EL (cell line): ENCODE measurements at regions not wholly inside any gene's neighbourhood (a gene's known extent, or its start where the extent isn't known, plus 50 kb on each side); places are given as distances from the start of the nearest gene placed in this dataset.
A peak's percentile ranks its signal among the peaks of the same experiment; 100 is the strongest.

Source experiments
- DNase-seq: peaks from one replicate; pipeline ENCODE4 v3.0.0-alpha.2; 2016

GRCh38 chr20:24819331-24819965, 129.6 kb upstream of the CST7 start:
- no peak for DNase-seq

DNA sequence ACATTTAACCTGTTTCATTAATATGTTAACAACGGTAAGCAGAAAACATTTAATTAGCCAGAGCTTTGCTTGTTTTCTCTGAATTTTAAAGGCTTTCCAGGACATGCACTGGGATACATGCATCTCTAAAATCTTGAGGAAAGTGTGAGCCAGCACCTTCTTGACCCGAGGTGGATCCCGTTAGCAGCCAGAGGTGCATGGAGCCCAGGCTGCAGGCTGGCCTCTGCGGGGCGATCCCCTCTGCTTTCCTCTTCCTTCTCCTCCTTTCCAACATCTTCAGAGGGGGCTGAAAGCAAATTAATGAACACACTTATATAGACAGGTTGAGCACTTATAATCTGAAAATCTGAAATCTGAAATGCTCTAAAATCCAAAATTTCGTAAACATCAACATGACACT, 128.7 kb upstream of the CST7 start:
- DNase-seq = no peak

DNA sequence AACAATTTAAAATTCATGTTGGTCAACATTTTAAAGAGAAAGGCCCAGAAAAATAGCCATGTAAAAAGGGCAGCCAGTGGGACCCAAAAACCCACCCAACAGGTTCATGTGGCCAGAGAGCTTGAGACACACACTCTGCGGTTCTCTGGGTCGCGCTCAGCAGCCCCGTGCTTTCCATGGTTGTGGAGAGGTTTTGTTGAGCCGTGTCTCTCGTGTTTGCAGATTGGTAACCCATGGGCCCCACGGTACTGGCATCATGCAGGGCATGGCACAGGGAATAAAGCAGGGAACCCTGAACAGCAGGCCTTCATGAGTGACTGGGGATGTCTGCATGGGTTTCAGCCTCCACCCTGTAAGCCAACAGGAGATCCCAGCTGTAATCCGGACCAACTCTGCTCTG, 127.7 kb upstream of the CST7 start:
- DNase-seq = no peak

- no peak for DNase-seq
Observed at GRCh38 chr20:24823176-24823784, 125.8 kb upstream of the CST7 start.

- DNase-seq = no peak
Observed at GRCh38 chr20:24823989-24824693, 124.9 kb upstream of the CST7 start.

GRCh38 chr20:24825591-24825990, 123.5 kb upstream of the CST7 start:
- DNase-seq = no peak

- DNase-seq = no peak
Observed at GRCh38 chr20:24827603-24828295, 121.3 kb upstream of the CST7 start.

GRCh38 chr20:24828992-24829648, 119.9 kb upstream of the CST7 start:
- no peak for DNase-seq

DNA sequence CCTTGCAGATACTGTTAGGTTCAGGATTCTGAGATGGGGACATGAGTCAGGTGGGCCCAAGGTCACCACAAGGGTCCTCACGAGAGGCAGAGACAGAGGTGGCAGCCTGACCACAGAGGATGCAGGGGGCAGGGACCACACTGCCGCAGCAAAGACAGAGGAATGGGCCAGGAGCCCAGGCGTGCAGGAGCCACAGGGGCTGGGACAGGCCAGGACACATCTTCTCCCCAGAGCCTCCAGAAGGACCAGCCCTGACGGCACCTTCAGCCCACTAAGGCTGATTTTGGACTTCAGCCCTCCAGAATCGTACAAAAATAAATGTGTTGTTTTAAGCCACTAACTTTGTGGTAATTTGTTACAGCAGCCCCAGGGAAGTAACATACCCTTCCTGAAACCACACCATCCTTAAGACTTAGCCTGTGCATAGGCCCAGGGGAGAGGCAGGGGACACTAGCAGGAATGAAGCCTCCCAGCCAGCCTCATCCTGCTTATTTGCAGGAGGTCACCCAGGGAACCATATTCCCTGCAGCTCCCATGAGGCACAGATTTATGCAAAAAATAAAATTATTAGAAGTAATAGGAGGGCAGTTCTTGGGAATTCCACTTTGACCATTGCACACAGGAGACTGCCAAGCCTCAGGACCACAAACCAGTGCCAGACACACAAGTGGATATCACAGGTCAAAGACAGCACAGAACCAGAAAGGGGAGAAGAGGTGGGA, 119.3 kb upstream of the CST7 start:
- DNase-seq = no peak

GRCh38 chr20:24830649-24831048, 118.4 kb upstream of the CST7 start:
- DNase-seq = no peak

DNA sequence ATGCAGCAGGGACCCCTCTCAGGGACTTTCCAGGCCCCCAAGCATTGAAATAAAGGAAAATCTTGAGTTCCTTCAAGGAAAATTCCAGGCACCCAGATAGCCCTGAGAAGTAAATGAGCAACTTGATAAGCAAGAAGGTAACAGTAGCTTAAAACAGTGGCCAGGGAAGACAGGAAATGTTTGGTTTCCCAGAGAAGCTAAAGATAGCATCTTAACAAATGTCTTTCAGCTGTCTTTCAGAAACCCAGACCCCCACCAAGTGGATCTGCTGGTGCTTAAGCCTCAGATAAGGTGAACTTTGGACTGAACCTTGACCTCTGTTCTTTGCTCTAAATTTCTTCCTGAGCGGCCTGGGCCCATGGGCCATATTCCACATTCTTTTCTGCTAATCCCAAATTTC, 117.8 kb upstream of the CST7 start:
- DNase-seq = no peak

DNA sequence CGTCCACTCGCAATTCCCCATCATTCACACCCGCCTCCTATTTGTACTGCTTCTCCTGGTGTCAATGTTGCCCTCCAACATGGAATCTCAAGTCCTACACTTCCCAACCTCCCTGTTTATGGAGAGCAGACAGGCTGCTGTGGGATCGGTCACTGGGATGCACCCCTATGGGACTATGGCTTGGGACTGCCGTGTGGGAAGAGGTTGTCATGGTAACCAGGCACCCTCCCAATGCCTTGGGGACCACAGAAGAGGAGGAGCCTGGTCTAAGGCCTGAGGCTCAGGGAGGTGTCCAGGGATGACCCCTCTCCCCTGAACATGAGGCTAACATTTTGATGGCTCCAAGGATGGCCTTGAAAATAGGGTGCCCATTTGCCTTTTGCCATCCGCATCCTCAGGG, 116.6 kb upstream of the CST7 start:
- no peak for DNase-seq

DNA sequence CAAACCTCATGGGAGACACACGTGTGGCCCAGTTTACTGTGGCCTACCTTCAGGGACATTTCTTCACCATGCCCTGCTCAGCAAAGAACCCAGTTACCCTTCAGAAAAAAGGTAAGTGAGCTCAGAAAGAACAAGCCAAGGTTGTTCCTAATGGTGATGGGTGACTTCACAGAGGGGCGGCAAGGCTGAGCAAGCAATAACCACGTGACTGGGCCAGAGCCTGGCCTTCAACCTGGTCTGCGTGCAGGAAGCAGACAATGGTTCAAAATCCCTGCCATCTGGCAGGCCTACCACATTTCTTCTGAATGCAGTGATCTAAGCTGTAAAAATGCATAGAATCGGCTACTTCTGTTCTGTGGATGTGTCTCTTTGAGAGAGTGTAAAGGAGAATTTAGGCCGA, 115.5 kb upstream of the CST7 start:
- no peak for DNase-seq

DNA sequence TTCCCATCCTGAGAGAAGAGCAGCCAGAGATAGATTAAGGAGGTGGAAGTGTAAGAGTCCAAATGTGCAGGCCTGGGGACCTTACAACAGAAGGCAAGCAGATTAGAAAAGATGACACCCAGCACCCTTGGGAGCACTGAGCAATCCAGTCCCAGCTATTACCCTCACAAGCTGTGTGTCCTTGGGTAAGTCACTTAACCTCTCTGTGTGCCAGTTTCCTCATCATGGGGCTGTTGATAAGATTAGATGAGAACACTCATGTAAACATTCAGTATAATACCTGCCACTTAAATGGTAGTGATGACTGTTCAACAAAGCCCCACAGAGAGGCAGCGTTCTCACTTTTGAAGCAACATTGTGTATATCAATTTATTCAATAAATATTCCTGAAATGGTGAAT, 114.8 kb upstream of the CST7 start:
- DNase-seq = no peak

DNA sequence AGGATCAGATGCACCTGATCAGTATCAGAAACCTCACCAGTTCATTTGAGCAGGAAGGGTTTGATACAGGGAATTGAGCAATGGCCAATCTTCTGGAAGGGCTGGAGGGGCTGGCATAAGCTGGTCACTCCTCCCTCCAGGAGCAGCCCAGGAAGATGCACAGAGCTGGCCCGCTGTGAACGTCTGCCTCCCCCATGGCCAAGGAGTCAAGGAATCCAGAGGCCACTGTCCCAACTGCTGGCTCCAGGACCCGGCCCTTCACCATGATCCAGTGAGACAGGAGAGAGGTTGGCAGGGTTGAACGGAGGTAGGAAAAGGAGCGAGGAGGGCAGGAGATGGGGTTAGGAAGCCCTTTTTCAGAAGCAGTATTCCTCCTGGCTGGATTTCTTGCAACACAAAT, 113.9 kb upstream of the CST7 start:
- DNase-seq = no peak

GRCh38 chr20:24836041-24836533, 113.0 kb upstream of the CST7 start:
- no peak for DNase-seq

GRCh38 chr20:24836661-24837299, 112.3 kb upstream of the CST7 start:
- no peak for DNase-seq

DNA sequence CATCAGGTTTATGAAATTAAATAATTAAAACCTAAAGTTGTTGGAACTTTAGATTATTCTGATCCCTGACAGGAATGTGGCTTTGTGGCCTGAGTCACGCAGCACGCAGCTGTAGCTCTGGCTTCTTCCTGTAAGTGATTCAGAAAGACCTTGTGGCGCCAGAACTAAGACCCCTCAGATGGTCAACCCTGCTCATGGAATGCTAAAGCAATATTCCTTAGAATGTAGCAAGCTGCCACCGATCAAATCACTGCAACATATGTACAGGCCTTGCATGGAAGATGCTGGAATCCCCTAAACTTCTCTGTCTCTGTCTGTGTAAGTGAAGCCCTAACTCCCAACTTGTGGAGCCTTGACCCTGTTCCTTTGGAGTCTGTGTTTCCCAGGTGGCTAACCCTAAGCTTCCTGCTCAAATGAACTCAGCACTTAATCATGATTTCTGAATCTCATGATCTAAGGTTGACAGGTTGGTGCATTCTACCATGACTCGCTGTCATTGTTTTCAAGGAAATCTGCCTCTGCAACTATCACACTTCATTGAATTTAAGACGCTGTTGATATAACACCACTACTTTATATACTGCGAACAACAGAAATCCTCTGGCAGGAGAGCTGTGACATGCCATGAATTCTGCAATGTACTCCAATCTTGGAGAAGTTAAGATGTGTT, 111.2 kb upstream of the CST7 start:
- DNase-seq = peak; percentile 67

DNA sequence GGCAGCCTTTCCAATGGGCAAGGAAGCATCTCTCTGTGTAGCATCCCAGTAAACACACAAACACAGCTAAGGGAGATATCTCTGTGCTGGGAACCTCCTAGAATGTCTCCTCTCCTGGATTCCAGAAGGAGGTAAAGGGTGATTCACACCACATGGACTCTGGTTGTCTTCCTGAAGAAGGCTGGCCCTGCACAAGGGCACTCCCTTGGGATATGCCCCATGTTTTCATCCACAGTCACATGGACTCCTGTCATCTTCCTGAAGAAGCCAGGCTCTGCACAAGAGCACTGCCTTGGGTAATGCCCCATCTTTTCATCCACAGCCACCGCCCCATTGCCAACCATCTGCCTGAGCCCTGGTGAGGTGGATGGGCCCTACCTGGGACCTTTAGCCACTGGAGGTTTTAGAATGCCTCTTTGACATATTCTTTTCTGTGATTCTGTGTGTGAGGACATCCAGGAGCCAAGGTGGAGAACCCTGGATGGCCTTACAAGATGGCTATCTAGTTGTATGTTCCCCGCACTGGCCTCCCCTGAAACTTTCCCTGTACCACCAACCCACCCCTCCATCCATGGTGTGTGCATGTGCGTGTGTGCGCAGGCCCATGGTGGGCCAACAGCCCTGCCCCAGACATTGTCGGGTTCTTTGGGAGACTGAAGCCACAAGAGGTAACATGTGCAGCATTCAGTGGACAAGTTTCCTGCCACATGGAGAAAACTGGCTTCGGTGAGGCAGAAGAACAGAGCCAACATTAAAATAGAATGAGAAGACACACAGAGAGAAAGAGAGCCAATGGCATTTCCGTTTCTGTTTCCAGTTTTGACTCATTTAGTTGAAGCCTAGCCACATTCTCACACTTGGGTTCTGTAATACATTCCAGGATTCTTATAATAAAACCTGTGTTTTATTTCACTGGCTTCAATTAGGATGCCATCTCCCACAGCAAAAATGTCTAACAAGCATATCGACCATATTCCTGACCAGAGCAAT, 110.2 kb upstream of the CST7 start:
- peak; percentile 50 for DNase-seq

DNA sequence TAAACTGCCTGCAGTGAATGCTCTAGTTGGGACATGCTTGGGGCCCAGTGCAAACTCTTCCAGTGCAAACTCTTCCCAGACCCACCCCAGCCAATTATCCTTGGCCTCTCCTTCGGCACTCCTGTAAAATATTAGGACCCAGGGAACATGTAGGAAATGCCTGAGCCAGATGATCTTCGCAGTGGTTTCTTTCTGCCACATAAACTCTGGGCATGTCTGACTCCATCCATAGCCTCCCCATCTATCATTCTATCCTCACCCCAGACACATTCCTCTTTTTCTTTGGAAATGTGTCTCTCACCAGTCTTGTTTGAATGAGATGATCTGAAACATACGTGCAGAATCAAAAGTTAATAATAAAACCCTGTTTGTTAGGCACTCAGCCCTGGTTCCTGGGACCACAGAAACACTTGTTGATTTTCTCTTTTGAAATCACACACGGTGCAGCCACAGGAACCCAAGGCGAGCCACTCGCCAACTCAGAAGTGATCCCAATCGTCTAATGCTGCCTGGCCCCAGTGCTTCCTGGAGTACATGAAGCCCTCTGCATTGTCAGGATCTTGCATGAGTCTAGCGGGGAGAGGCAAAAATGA, 108.9 kb upstream of the CST7 start:
- no peak for DNase-seq
